ENCODE measurements at regions not wholly inside any gene's neighbourhood (a gene's known extent, or its start where the extent isn't known, plus 50 kb on each side); places are given as distances from the start of the nearest gene placed in this dataset.

- no peaks in the 10 kb centered on the region for H3K4me1 Mint-ChIP-seq
- no peak overlapping the region for H3K4me3 Mint-ChIP-seq
- WGBS (ENCODE audit: insufficient coverage), result 76% methylated on average over 3 of the region's 3 CpGs
- Histone ChIP-seq H3K27ac (ENCODE audit: low read length) (no peak overlapping the region), H3K4me1 (ENCODE audit: control insufficient read depth, insufficient read depth, low read length) (no peaks in the 10 kb centered on the region), H3K36me3 (ENCODE audit: control insufficient read depth, insufficient read depth, low read length) (no peaks in the 10 kb centered on the region), H3K4me3 (ENCODE audit: low read length) (no peak overlapping the region), H3K9me3 (ENCODE audit: control insufficient read depth, insufficient read depth, low read length) (no peaks in the 10 kb centered on the region), H3K27me3 (ENCODE audit: control insufficient read depth, insufficient read depth, low read length) (no peaks in the 10 kb centered on the region)
- ATAC-seq (no peak), DNase-seq (no peak)
- H3K27ac Mint-ChIP-seq, result no peak overlapping the region
- TF ChIP-seq CTCF (IDR thresholded peaks at IDR 0.05), result no peak
- intact Hi-C loops (cut with micrococcal nuclease), result no loop called here
- H3K36me3 Mint-ChIP-seq, result no peaks in the 10 kb centered on the region
- peaks cover 0 to 2% of the 10 kb centered on the region in 2 donors for H3K9me3 Mint-ChIP-seq
- H3K27me3 Mint-ChIP-seq (ENCODE audit: low read depth in 2 of 2), result peaks cover 2 to 6% of the 10 kb centered on the region in 2 donors
These were observed 533.5 kb upstream of the KLF12 start for GRCh38 chr13:74667656-74668203.

GRCh38 chr13:74662905-74663304, 528.7 kb upstream of the KLF12 start:
- TF ChIP-seq CTCF (IDR thresholded peaks at IDR 0.05), result no peak
- H3K9me3 ChIP-seq (ENCODE audit: control insufficient read depth, insufficient read depth, low read length), result no peaks in the 10 kb centered on the region
- intact Hi-C loops (cut with micrococcal nuclease), result no loop called here
- Mint-ChIP-seq H3K27me3 (ENCODE audit: low read depth in 2 of 2) (peaks cover under 1 to 6% of the 10 kb centered on the region in 2 donors), H3K9me3 (peaks cover 0 to 2% of the 10 kb centered on the region in 2 donors), H3K36me3 (no peaks in the 10 kb centered on the region), H3K27ac (no peak overlapping the region), H3K4me3 (no peak overlapping the region), H3K4me1 (no peaks in the 10 kb centered on the region)
- no peaks in the 10 kb centered on the region for H3K27me3 ChIP-seq (ENCODE audit: control insufficient read depth, insufficient read depth, low read length)
- ATAC-seq, result no peak
- H3K4me3 ChIP-seq (ENCODE audit: low read length), result no peak overlapping the region
- 90% methylated on average over 2 of the region's 2 CpGs for WGBS (ENCODE audit: insufficient coverage)
- no peak overlapping the region for H3K27ac ChIP-seq (ENCODE audit: low read length)
- no peak for DNase-seq
- H3K36me3 ChIP-seq (ENCODE audit: control insufficient read depth, insufficient read depth, low read length), result no peaks in the 10 kb centered on the region
- no peaks in the 10 kb centered on the region for H3K4me1 ChIP-seq (ENCODE audit: control insufficient read depth, insufficient read depth, low read length)

GRCh38 chr13:74661851-74662250, 527.6 kb upstream of the KLF12 start:
- no peak overlapping the region for H3K4me3 Mint-ChIP-seq
- intact Hi-C loops (cut with micrococcal nuclease), result no loop called here
- 73% methylated on average over 2 of the region's 2 CpGs for WGBS (ENCODE audit: insufficient coverage)

More at GRCh38 chr13:74661851-74662250, 527.6 kb upstream of the KLF12 start:
- no peak overlapping the region for H3K27ac Mint-ChIP-seq
- H3K36me3 ChIP-seq (ENCODE audit: control insufficient read depth, insufficient read depth, low read length), result no peaks in the 10 kb centered on the region
- H3K27me3 Mint-ChIP-seq (ENCODE audit: low read depth in 2 of 2), result peaks cover 3 to 11% of the 10 kb centered on the region in 2 donors
- no peak overlapping the region for H3K4me3 ChIP-seq (ENCODE audit: low read length)
- no peaks in the 10 kb centered on the region for H3K4me1 ChIP-seq (ENCODE audit: control insufficient read depth, insufficient read depth, low read length)
- no peaks in the 10 kb centered on the region for H3K27me3 ChIP-seq (ENCODE audit: control insufficient read depth, insufficient read depth, low read length)
- DNase-seq (no peak), ATAC-seq (no peak)
- H3K4me1 Mint-ChIP-seq, result no peaks in the 10 kb centered on the region
- no peak for TF ChIP-seq CTCF (IDR thresholded peaks at IDR 0.05)
- H3K36me3 Mint-ChIP-seq, result no peaks in the 10 kb centered on the region
- H3K27ac ChIP-seq (ENCODE audit: low read length), result no peak overlapping the region
- peaks cover 0 to 2% of the 10 kb centered on the region in 2 donors for H3K9me3 Mint-ChIP-seq
- H3K9me3 ChIP-seq (ENCODE audit: control insufficient read depth, insufficient read depth, low read length), result no peaks in the 10 kb centered on the region
